H1 (cell line): ENCODE measurements at regions not wholly inside any gene's neighbourhood (a gene's known extent, or its start where the extent isn't known, plus 50 kb on each side); places are given as distances from the start of the nearest gene placed in this dataset.

Experiments used
- CTCF ChIA-PET: fragments of 300-600 bp; sonication (Branson Sonifier 250); formaldehyde crosslinking; loops from one replicate; lab custom pipeline; 2021; ENCODE audit not compliant: partially characterized antibody; lab: Charles Lee
- POLR2A ChIA-PET: fragments of 300-600 bp; sonication (Branson Sonifier 250); formaldehyde crosslinking; loops from one replicate; lab custom pipeline; 2021; ENCODE audit warnings: inconsistent platforms; ENCODE audit not compliant: partially characterized antibody; lab: Charles Lee
- DNase-seq, 2 experiments: peaks; one replicate each; pipeline versions ENCODE4 v3.0.0 to v3.0.0-alpha.2; 2010 to 2022; ENCODE audit warnings: low spot score in 2 of 2, low read depth in 1 of 2, mixed read lengths in 1 of 2
- FAIRE-seq: peaks from 2 replicates; lab custom pipeline; 2011; peaks lifted over from hg19 to GRCh38; lab: Jason Lieb, UNC
- H2AFZ ChIP-seq: 2 replicates; pipeline ENCODE4 v1.8.1; 2012; ENCODE audit warnings: low read length, inconsistent platforms
- H2AK5ac ChIP-seq: 2 replicates; pipeline ENCODE4 v1.6.1; 2013; ENCODE audit warnings: low read depth, low read length
- H2BK120ac ChIP-seq: replicated peaks from 2 replicates; pipeline ENCODE3; 2013; ENCODE audit warnings: low read depth, low read length, inconsistent platforms
- H2BK12ac ChIP-seq: 2 replicates; pipeline ENCODE4 v1.6.1; 2013; ENCODE audit warnings: low read depth, low read length
- H2BK15ac ChIP-seq: 2 replicates; pipeline ENCODE4 v1.6.1; 2013; ENCODE audit warnings: low read length
- H2BK20ac ChIP-seq: 2 replicates; pipeline ENCODE4 v1.6.1; 2013; ENCODE audit warnings: low read length
- H2BK5ac ChIP-seq: 2 replicates; pipeline ENCODE4 v1.6.1; 2013; ENCODE audit warnings: low read depth, low read length
- H3K14ac ChIP-seq: 2 replicates; pipeline ENCODE4 v1.6.1; 2013; ENCODE audit warnings: inconsistent platforms; ENCODE audit not compliant: insufficient read length
- H3K18ac ChIP-seq: 2 replicates; pipeline ENCODE4 v1.6.1; 2013; ENCODE audit warnings: low read length; ENCODE audit errors: extremely low read depth
- H3K23ac ChIP-seq: 2 replicates; pipeline ENCODE4 v1.6.1; 2013; ENCODE audit warnings: inconsistent platforms; ENCODE audit not compliant: insufficient read length
- H3K23me2 ChIP-seq: 2 replicates; pipeline ENCODE4 v1.6.1; 2013; ENCODE audit warnings: low read depth, low read length
- H3K27ac ChIP-seq: 2 replicates; pipeline ENCODE4 v1.6.1; 2011; ENCODE audit warnings: low read depth, low read length, inconsistent platforms
- H3K27me3 ChIP-seq, 4 experiments: replicated peaks in 1 of 4; 1 replicate in 1 of 4; 2 replicates in 3 of 4; pipeline versions ENCODE4 v1.6.1 to v1.8.1; 2011 to 2013; ENCODE audit warnings: low read length in 3 of 4, mild to moderate bottlenecking in 3 of 4, inconsistent platforms in 2 of 4, mixed read lengths in 2 of 4, moderate library complexity in 1 of 4; ENCODE audit not compliant: control insufficient read depth in 3 of 4, insufficient read depth in 3 of 4; ENCODE audit errors: extremely low read depth in 1 of 4
- H3K36me3 ChIP-seq, 4 experiments: 2 replicates each; pipeline versions ENCODE4 v1.6.1 to v1.8.1; 2011 to 2013; ENCODE audit warnings: mild to moderate bottlenecking in 4 of 4, low read length in 3 of 4, moderate library complexity in 2 of 4, control low read depth in 1 of 4, inconsistent platforms in 1 of 4; ENCODE audit not compliant: insufficient read depth in 4 of 4, control insufficient read depth in 2 of 4
- H3K4ac ChIP-seq: replicated peaks from 2 replicates; pipeline ENCODE3; 2013; ENCODE audit warnings: low read length, low read depth, mixed read lengths, inconsistent platforms; ENCODE audit not compliant: insufficient read length
- H3K4me1 ChIP-seq, 4 experiments: replicated peaks in 1 of 4; 1 replicate in 1 of 4; 2 replicates in 3 of 4; pipeline versions ENCODE4 v1.6.1 to v1.8.1; 2011 to 2013; ENCODE audit warnings: low read length in 3 of 4, inconsistent platforms in 2 of 4, mixed read lengths in 1 of 4; ENCODE audit not compliant: insufficient read depth in 4 of 4, control insufficient read depth in 3 of 4
- H3K4me2 ChIP-seq, 2 experiments: 2 replicates each; pipeline versions ENCODE4 v1.6.1 to v1.8.1; 2011 to 2013; ENCODE audit warnings: low read depth in 2 of 2, low read length in 2 of 2, control low read depth in 1 of 2, inconsistent platforms in 1 of 2, mild to moderate bottlenecking in 1 of 2; ENCODE audit not compliant: insufficient read depth in 1 of 2
- H3K4me3 ChIP-seq, 4 experiments: fragments of 200-600, 300-600 bp in 1 of 4; sonication (generic), shearing (Covaris generic), sonication (Bioruptor Twin) in 1 of 4; 2 replicates each; pipeline versions ENCODE4 v1.5.1 to v1.8.1; 2011 to 2016; ENCODE audit warnings: low read length in 4 of 4, low read depth in 3 of 4, control low read depth in 2 of 4, inconsistent platforms in 2 of 4, mild to moderate bottlenecking in 2 of 4, mixed read lengths in 1 of 4, moderate library complexity in 1 of 4; ENCODE audit not compliant: insufficient read depth in 2 of 4; ENCODE audit errors: extremely low read depth in 1 of 4
- H3K56ac ChIP-seq: replicated peaks from 2 replicates; pipeline ENCODE3; 2013; ENCODE audit warnings: low read depth, mild to moderate bottlenecking, mixed read lengths, low read length, inconsistent platforms; ENCODE audit not compliant: insufficient read length
- H3K79me1 ChIP-seq: 2 replicates; pipeline ENCODE4 v1.6.1; 2013; ENCODE audit warnings: low read depth, low read length, control low read depth
- H3K79me2 ChIP-seq, 2 experiments: 2 replicates each; pipeline versions ENCODE4 v1.6.1 to v1.8.1; 2012 to 2013; ENCODE audit warnings: low read length in 2 of 2, mild to moderate bottlenecking in 2 of 2, inconsistent platforms in 1 of 2; ENCODE audit not compliant: insufficient read depth in 2 of 2, control insufficient read depth in 1 of 2
- H3K9ac ChIP-seq, 4 experiments: replicated peaks in 1 of 4; 1 replicate in 1 of 4; 2 replicates in 3 of 4; pipeline versions ENCODE4 v1.6.1 to v1.8.1; 2011 to 2013; ENCODE audit warnings: low read depth in 3 of 4, low read length in 3 of 4, control low read depth in 2 of 4, mild to moderate bottlenecking in 2 of 4, moderate library complexity in 2 of 4, inconsistent platforms in 1 of 4; ENCODE audit errors: extremely low read depth in 1 of 4
- H3K9me3 ChIP-seq, 2 experiments: 2 replicates each; pipeline versions ENCODE4 v1.6.1 to v1.8.1; 2012 to 2013; ENCODE audit warnings: mild to moderate bottlenecking in 2 of 2, moderate library complexity in 2 of 2, control low read depth in 1 of 2, inconsistent platforms in 1 of 2, low read depth in 1 of 2, low read length in 1 of 2, mixed read lengths in 1 of 2; ENCODE audit not compliant: insufficient read depth in 2 of 2
- H4K20me1 ChIP-seq, 2 experiments: replicated peaks in 1 of 2; 2 replicates each; pipeline versions ENCODE3 to v1.8.1; 2011 to 2013; ENCODE audit warnings: inconsistent platforms in 2 of 2, low read length in 2 of 2, mild to moderate bottlenecking in 1 of 2; ENCODE audit not compliant: insufficient read depth in 2 of 2, control insufficient read depth in 1 of 2
- H4K5ac ChIP-seq: 2 replicates; pipeline ENCODE4 v1.6.1; 2013; ENCODE audit warnings: low read length, low read depth, mixed read lengths, inconsistent platforms; ENCODE audit not compliant: insufficient read length
- H4K8ac ChIP-seq: 2 replicates; pipeline ENCODE4 v1.8.0; 2013; ENCODE audit warnings: mild to moderate bottlenecking, moderate library complexity, low read length, inconsistent platforms; ENCODE audit not compliant: insufficient read depth; ENCODE audit errors: extremely low read depth
- H4K91ac ChIP-seq: replicated peaks from 2 replicates; pipeline ENCODE3; 2013; ENCODE audit warnings: low read length, mixed read lengths, inconsistent platforms; ENCODE audit not compliant: insufficient read length
- CREB1 ChIP-seq: IDR thresholded peaks from 2 replicates; pipeline ENCODE4 v1.6.1; 2012; ENCODE audit warnings: inconsistent platforms
- HDAC2 ChIP-seq, 2 experiments: fragments of 300-600 bp in 1 of 2; sonication (generic) in 1 of 2; IDR thresholded peaks; 2 replicates each; pipeline ENCODE4 v1.6.1; 2011 to 2012; ENCODE audit warnings: low read depth in 2 of 2, low read length in 2 of 2, mild to moderate bottlenecking in 2 of 2, moderate library complexity in 2 of 2, borderline replicate concordance in 1 of 2, inconsistent platforms in 1 of 2
- KDM1A ChIP-seq: fragments of 200-600, 300-600 bp; sonication (generic); IDR thresholded peaks from 2 replicates; pipeline ENCODE4 v1.7.1; 2016; ENCODE audit warnings: mild to moderate bottlenecking, low read length, borderline replicate concordance
- KDM5A ChIP-seq: fragments of 200-600 bp; IDR thresholded peaks from 2 replicates; pipeline ENCODE4 v1.7.1; 2012; ENCODE audit warnings: mild to moderate bottlenecking, low read length, inconsistent platforms, mixed read lengths
- NANOG ChIP-seq: IDR thresholded peaks from 2 replicates; pipeline ENCODE4 v1.6.1; 2011; ENCODE audit warnings: low read length, low read depth, mild to moderate bottlenecking, inconsistent platforms; ENCODE audit not compliant: insufficient read depth, poor library complexity, severe bottlenecking
- RAD21 ChIP-seq, 2 experiments: IDR thresholded peaks in 1 of 2; conservative IDR thresholded peaks in 1 of 2; 2 replicates each; pipeline ENCODE4 v1.6.1; 2011; ENCODE audit warnings: low read depth in 2 of 2, low read length in 2 of 2, improper control_type of control experiment in 1 of 2, inconsistent platforms in 1 of 2, mild to moderate bottlenecking in 1 of 2, moderate library complexity in 1 of 2
- YY1 ChIP-seq: IDR thresholded peaks from 2 replicates; pipeline ENCODE4 v1.6.1; 2011; ENCODE audit warnings: low read depth, mild to moderate bottlenecking, low read length
- ZNF274 ChIP-seq: IDR thresholded peaks from 2 replicates; pipeline ENCODE4 v1.7.0; 2012; ENCODE audit warnings: low read length, borderline replicate concordance; ENCODE audit errors: extremely low read depth
- WGBS, 2 experiments: shearing (Covaris generic) in 1 of 2; methylation state at CpG; one replicate each; pipeline versions ENCODE4 v1.1.6 to v1.1.7; 2013 to 2015; ENCODE audit warnings: low lambda C conversion rate in 2 of 2, mixed read lengths in 2 of 2, inconsistent platforms in 1 of 2, low coverage in 1 of 2, missing lambda C conversion rate in 1 of 2; ENCODE audit not compliant: insufficient replicate concordance in 2 of 2, insufficient coverage in 1 of 2, insufficient read length in 1 of 2; ENCODE audit errors: extremely low coverage in 1 of 2, missing lambda C conversion rate in 1 of 2; 5-methylcytosine and 5-hydroxymethylcytosine counted together

- Histone ChIP-seq H3K4ac (no peak overlapping the region), H2AK5ac (no peak overlapping the region), H3K4me2 (no peak overlapping the region), H4K91ac (no peak overlapping the region), H3K23me2 (no peaks in the 10 kb centered on the region), H2AFZ (no peak overlapping the region), H4K5ac (no peak overlapping the region), H4K8ac (no peak overlapping the region), H3K79me1 (no peaks in the 10 kb centered on the region), H3K23ac (no peak overlapping the region), H3K9me3 (no peaks in the 10 kb centered on the region), H2BK120ac (no peak overlapping the region), H3K56ac (no peak overlapping the region), H3K36me3 (no peaks in the 10 kb centered on the region), H3K9ac (no peak overlapping the region), H2BK15ac (no peak overlapping the region), H2BK5ac (no peak overlapping the region), H3K27ac (no peak overlapping the region), H3K4me1 (no peaks in the 10 kb centered on the region), H2BK20ac (no peak overlapping the region), H3K79me2 (no peaks in the 10 kb centered on the region), H4K20me1 (no peaks in the 10 kb centered on the region), H3K27me3 (no peaks in the 10 kb centered on the region), H2BK12ac (no peak overlapping the region), H3K14ac (no peak overlapping the region), H3K18ac (no peak overlapping the region), H3K4me3 (no peak overlapping the region)
- no peak for DNase-seq
- no peak for TF ChIP-seq KDM1A
- no peak for TF ChIP-seq HDAC2 (IDR thresholded peaks at IDR 0.05; ENCODE audit: borderline replicate concordance in 1 of 2, low read depth in 2 of 2, low read length in 2 of 2)
- TF ChIP-seq KDM5A = no peak
- TF ChIP-seq CREB1 = no peak
- TF ChIP-seq ZNF274 = no peak
- TF ChIP-seq NANOG = no peak
- TF ChIP-seq YY1 = no peak
- TF ChIP-seq RAD21 (IDR thresholded peaks at IDR 0.05 in 1 of 2, conservative IDR thresholded peaks at IDR 0.05 in 1 of 2; ENCODE audit: low read depth in 2 of 2, low read length in 2 of 2) = no peak
- WGBS, 2 experiments = 96% methylated on average over 1 of the region's 1 CpG; no CpG with 5 or more reads in 1 of the 2 experiments
- POLR2A ChIA-PET = no interaction called here
- FAIRE-seq = no peak
- CTCF ChIA-PET = no interaction called here
Observed at GRCh38 chr4:45846016-45846415, 277.8 kb downstream of the GABRG1 start.
